Chondrocyte (in vitro differentiated cells): ENCODE measurements at regions not wholly inside any gene's neighbourhood (a gene's known extent, or its start where the extent isn't known, plus 50 kb on each side); places are given as distances from the start of the nearest gene placed in this dataset.

Experiments used
- DNase-seq: peaks from one replicate; pipeline ENCODE4 v3.0.0; 2021; ENCODE audit warnings: mixed read lengths, low spot score
- H3K27ac Mint-ChIP-seq: one replicate; pipeline ENCODE4 v1.8.0; 2021; ENCODE audit warnings: mild to moderate bottlenecking, moderate library complexity, mixed read lengths; ENCODE audit not compliant: unreplicated experiment
- H3K27me3 Mint-ChIP-seq: 2 replicates; pipeline ENCODE4 v1.8.0; 2021; ENCODE audit warnings: low read depth, mixed read lengths
- H3K36me3 Mint-ChIP-seq: 2 replicates; pipeline ENCODE4 v1.8.0; 2021; ENCODE audit warnings: low read depth, mixed read lengths
- H3K4me1 Mint-ChIP-seq: 2 replicates; pipeline ENCODE4 v1.8.0; 2021; ENCODE audit warnings: low read depth, mild to moderate bottlenecking, mixed read lengths
- H3K4me3 Mint-ChIP-seq: one replicate; pipeline ENCODE4 v1.8.0; 2021; ENCODE audit warnings: mild to moderate bottlenecking, moderate library complexity, mixed read lengths; ENCODE audit not compliant: unreplicated experiment
- H3K9me3 Mint-ChIP-seq: 2 replicates; pipeline ENCODE4 v1.8.0; 2021; ENCODE audit warnings: low read depth, mixed read lengths
- TF ChIP-seq, protein P1 (sequence below): fragments of 200-600 bp; sonication (generic); IDR thresholded peaks from 2 replicates; pipeline ENCODE4 v1.5.0; 2021; ENCODE audit warnings: antibody characterized with exemption, mild to moderate bottlenecking, moderate library complexity

GRCh38 chr13:39159393-39159792, 121.1 kb downstream of the NHLRC3 start:
- H3K27me3 Mint-ChIP-seq: peaks cover 13% of the 10 kb centered on the region
- no peaks in the 10 kb centered on the region for H3K36me3 Mint-ChIP-seq
- H3K4me1 Mint-ChIP-seq: no peaks in the 10 kb centered on the region
- peaks cover 11% of the 10 kb centered on the region for H3K9me3 Mint-ChIP-seq
- TF ChIP-seq, protein P1, sequence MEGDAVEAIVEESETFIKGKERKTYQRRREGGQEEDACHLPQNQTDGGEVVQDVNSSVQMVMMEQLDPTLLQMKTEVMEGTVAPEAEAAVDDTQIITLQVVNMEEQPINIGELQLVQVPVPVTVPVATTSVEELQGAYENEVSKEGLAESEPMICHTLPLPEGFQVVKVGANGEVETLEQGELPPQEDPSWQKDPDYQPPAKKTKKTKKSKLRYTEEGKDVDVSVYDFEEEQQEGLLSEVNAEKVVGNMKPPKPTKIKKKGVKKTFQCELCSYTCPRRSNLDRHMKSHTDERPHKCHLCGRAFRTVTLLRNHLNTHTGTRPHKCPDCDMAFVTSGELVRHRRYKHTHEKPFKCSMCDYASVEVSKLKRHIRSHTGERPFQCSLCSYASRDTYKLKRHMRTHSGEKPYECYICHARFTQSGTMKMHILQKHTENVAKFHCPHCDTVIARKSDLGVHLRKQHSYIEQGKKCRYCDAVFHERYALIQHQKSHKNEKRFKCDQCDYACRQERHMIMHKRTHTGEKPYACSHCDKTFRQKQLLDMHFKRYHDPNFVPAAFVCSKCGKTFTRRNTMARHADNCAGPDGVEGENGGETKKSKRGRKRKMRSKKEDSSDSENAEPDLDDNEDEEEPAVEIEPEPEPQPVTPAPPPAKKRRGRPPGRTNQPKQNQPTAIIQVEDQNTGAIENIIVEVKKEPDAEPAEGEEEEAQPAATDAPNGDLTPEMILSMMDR: no peak
- no peak for DNase-seq
- H3K27ac Mint-ChIP-seq: no peak overlapping the region
- no peak overlapping the region for H3K4me3 Mint-ChIP-seq

DNA sequence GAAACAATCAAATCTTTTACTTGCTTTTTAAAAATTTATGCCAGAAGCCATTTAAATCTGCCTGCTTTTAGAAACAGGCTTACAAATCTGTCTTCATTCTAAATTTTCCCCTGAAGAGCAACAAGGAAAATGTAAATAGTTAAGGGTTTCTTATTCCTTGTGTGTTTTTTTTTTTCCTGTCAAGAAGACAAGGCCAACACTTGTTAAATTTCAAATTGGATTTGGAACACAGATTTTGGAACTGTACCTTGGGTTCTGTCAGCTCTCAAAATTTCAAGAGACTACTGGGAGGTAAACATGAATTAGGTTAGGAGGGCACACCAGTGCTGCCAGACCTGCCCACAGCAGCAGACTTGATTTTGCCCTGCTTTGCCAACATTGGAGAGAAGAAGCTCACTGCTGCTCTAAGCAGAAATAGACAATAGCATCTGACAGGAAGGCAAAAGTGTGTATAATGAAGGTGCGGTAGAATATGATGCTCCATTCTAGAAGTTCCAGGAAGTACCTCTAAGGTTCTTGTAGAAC, 121.7 kb downstream of the NHLRC3 start:
- Mint-ChIP-seq H3K27me3 (peaks cover 12% of the 10 kb centered on the region), H3K4me3 (no peak overlapping the region)

DNA sequence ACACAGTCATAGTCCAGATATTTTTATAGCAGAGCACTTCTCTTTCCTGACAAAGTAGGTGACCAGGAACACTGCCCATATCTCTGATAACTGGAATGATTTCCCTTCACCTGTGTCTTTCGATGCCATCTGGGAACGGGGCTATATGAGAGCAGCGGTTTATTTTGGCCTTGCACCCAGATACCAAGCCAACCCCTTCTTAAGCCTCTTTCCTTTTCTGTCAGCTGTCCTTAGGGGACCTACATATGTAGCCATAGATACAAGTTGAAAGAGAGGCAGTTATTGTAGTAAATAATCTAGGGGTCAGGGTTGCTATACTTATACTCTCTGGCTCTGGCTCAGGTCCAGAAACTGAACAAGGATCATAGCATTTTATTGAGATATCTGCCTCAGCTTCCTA, 128.8 kb downstream of the NHLRC3 start:
- Mint-ChIP-seq H3K4me3 (no peak overlapping the region), H3K4me1 (no peaks in the 10 kb centered on the region), H3K9me3 (peaks cover 11% of the 10 kb centered on the region), H3K27ac (no peak overlapping the region), H3K36me3 (no peaks in the 10 kb centered on the region), H3K27me3 (peaks cover 3% of the 10 kb centered on the region)
- DNase-seq: no peak
- TF ChIP-seq, protein P1: no peak

More for the DNA sequence above, 121.7 kb downstream of the NHLRC3 start:
- Mint-ChIP-seq H3K4me1 (no peaks in the 10 kb centered on the region), H3K36me3 (no peaks in the 10 kb centered on the region), H3K9me3 (peaks cover 12% of the 10 kb centered on the region), H3K27ac (no peak overlapping the region)
- DNase-seq: no peak
- TF ChIP-seq, protein P1: no peak

DNA sequence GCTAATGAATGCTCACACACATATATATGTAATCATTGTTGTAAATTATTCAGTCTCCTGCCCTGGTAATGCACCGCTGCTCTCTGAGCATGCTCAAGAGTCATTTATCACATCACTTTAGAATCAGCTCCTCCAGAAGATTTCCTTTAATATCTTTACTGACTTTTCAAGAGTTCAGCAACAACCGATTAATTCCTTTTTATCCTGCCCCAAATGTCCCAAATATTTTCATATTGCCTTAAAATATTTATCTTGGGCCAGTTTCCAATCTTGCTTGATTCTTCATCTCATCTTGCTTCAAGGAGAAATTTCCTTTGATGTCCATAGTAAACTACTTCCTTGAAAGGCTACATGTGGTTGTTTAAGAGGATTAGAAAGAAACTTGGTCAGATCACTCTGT, 132.5 kb downstream of the NHLRC3 start:
- no peak overlapping the region for H3K4me3 Mint-ChIP-seq
- no peaks in the 10 kb centered on the region for H3K36me3 Mint-ChIP-seq
- no peaks in the 10 kb centered on the region for H3K27me3 Mint-ChIP-seq
- no peak overlapping the region for H3K27ac Mint-ChIP-seq
- H3K4me1 Mint-ChIP-seq: no peaks in the 10 kb centered on the region
- DNase-seq: no peak
- no peaks in the 10 kb centered on the region for H3K9me3 Mint-ChIP-seq
- TF ChIP-seq, protein P1: no peak

DNA sequence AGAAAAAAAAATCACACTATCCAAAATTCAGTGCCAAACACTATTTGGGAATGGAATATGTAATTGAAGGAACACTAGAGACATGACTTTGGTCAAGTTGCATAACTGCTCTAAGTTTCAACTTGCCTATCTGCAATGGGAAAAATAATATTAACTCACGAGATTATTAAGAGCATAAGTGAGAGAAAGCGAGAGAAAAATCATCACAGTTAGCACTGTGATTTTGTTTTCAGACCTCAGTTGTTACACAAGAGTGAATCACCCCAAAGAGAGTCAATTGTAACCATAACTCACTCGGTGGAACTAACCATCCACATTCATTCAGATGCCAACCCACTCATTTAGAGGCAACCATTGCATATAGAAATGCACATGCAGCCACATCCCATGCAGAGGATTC, 147.1 kb downstream of the NHLRC3 start:
- TF ChIP-seq, protein P1: no peak
- Mint-ChIP-seq H3K9me3 (no peaks in the 10 kb centered on the region), H3K4me1 (peaks cover 6% of the 10 kb centered on the region), H3K4me3 (no peak overlapping the region), H3K27ac (no peak overlapping the region), H3K36me3 (no peaks in the 10 kb centered on the region), H3K27me3 (peaks cover 2% of the 10 kb centered on the region)
- DNase-seq: no peak
